ENCODE measurements at regions not wholly inside any gene's neighbourhood (a gene's known extent, or its start where the extent isn't known, plus 50 kb on each side); places are given as distances from the start of the nearest gene placed in this dataset.

DNA sequence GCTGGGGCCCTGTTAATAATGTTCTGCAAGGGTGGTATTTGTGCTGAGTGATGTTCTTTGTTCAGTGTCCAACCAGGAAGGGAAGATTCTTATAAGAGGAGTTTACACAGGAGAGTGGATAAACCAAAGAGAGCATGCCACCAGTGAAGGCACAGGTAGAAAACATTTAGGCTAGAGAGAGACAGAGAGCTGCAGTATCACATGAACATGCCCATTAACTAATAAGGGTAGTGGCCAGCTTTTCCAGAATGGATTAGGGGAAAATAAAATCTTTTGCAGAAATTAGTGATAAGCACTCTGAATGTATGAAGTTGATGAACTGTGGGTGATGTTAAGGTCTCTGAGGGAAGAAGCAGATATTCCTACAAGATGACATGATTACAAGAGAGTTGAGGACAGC is 54.1 kb upstream of the PRLR start:
- no peak for DNase-seq (ENCODE audit: extremely low read depth in 1 of 2, low read depth in 1 of 2)

- DNase-seq (ENCODE audit: extremely low read depth in 1 of 2, low read depth in 1 of 2), result no peak
These were observed 52.5 kb upstream of the PRLR start for GRCh38 chr5:35282810-35283209.

DNA sequence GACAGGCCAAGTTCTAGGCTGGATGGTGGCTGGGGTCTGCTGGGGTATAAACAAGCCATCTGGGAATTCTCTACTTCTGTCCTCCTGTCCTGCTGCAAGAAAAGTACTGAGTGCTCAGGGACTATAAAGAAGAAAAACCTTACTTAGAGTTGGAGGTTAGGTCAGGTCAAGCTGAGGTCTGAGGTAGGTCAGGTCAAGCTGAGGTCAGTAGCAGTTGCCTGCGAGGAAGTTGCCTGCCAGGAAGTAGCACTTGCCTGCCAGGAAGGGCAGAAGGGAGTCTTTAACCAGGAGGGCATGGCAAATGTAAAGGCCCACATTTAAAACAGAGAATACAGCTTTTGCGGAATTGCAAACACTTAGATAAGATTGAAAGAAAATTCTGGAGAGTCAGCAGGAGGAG is 51.3 kb upstream of the PRLR start:
- DNase-seq (ENCODE audit: extremely low read depth in 1 of 2, low read depth in 1 of 2), result no peak

All from stimulated activated CD8-positive, alpha-beta memory T cell treated with anti-CD3 and anti-CD28 coated beads, Interleukin-7, amount 100 ng/mL, for 48 hours (primary cell).